Posterior cingulate gyrus (tissue), 11 donors: ENCODE measurements at regions not wholly inside any gene's neighbourhood (a gene's known extent, or its start where the extent isn't known, plus 50 kb on each side); places are given as distances from the start of the nearest gene placed in this dataset.

Experiments
- DNase-seq, 10 donors: peaks; one replicate each; pipeline versions ENCODE4 v3.0.0 to v3.0.0-alpha.2; 2020 to 2021; ENCODE audit warnings: mixed read lengths in 3 of 10
- intact Hi-C: fragments of 100-400 bp; cut with DNase I; formaldehyde crosslinking; loops from one replicate; pipeline ENCODE4 v1.15.1; 2023

- peak in 1 of 10 donors; percentile 9 for DNase-seq
- intact Hi-C loops, result no loop called here
Observed at GRCh38 chr3:67737906-67738865, 83.8 kb upstream of the SUCLG2 start.

- DNase-seq, result no peak
- intact Hi-C loops, result no loop called here
Observed at GRCh38 chr3:67737140-67737539, 82.7 kb upstream of the SUCLG2 start.

GRCh38 chr3:67733269-67733950 is 79.0 kb upstream of the SUCLG2 start:
- intact Hi-C loops, result no loop called here
- no peak for DNase-seq

- DNase-seq, result no peak
- intact Hi-C loops, result no loop called here
Observed at GRCh38 chr3:67724434-67724833, 70.0 kb upstream of the SUCLG2 start.

GRCh38 chr3:67723863-67724262 is 69.5 kb upstream of the SUCLG2 start:
- intact Hi-C loops, result no loop called here

GRCh38 chr3:67719333-67719732 is 64.9 kb upstream of the SUCLG2 start:
- intact Hi-C loops, result no loop called here

More at GRCh38 chr3:67723863-67724262, 69.5 kb upstream of the SUCLG2 start:
- DNase-seq, result no peak

GRCh38 chr3:67715971-67716370 is 61.6 kb upstream of the SUCLG2 start:
- intact Hi-C loops, result no loop called here
- no peak for DNase-seq

More at GRCh38 chr3:67719333-67719732, 64.9 kb upstream of the SUCLG2 start:
- DNase-seq, result no peak

- intact Hi-C loops, result no loop called here
- peak in 1 of 10 donors; percentile 12 for DNase-seq
Observed at GRCh38 chr3:67713764-67714469, 59.5 kb upstream of the SUCLG2 start.

GRCh38 chr3:67712259-67712658 is 57.8 kb upstream of the SUCLG2 start:
- intact Hi-C loops, result no loop called here
- DNase-seq, result no peak

- intact Hi-C loops, result no loop called here
- DNase-seq, result no peak
Observed at GRCh38 chr3:67710396-67710795, 56.0 kb upstream of the SUCLG2 start.

GRCh38 chr3:67706934-67707333 is 52.5 kb upstream of the SUCLG2 start:
- intact Hi-C loops, result no loop called here
- DNase-seq, result no peak

GRCh38 chr3:67704322-67704721 is 49.9 kb upstream of the SUCLG2 start:
- DNase-seq, result no peak
- intact Hi-C loops, result no loop called here
